GM13977 (cell line): ENCODE measurements at regions not wholly inside any gene's neighbourhood (a gene's known extent, or its start where the extent isn't known, plus 50 kb on each side); places are given as distances from the start of the nearest gene placed in this dataset.

Experiments used
- DNase-seq: peaks from one replicate; pipeline ENCODE4 v3.0.0; 2012; ENCODE audit warnings: low spot score
- CTCF ChIP-seq: IDR thresholded peaks from 2 replicates; pipeline ENCODE4 v1.5.1; 2012; ENCODE audit warnings: mild to moderate bottlenecking, control low read depth; ENCODE audit not compliant: insufficient read depth; ENCODE audit errors: extremely low read depth, missing control alignments
- in situ Hi-C: fragments of 300-500 bp; cut with MboI; formaldehyde crosslinking; loops from one replicate; pipeline ENCODE4 v1.12.0; 2022; ENCODE audit warnings: low sequenced_read_pairs, low pct_unique_long_range_greater_than_20kb, mixed read lengths, inconsistent platforms; ENCODE audit not compliant: unreplicated experiment

GRCh38 chr10:23754179-23754578, 315.3 kb downstream of the OTUD1 start:
- in situ Hi-C loops = no loop called here
- no peak for DNase-seq
- TF ChIP-seq CTCF = no peak

DNA sequence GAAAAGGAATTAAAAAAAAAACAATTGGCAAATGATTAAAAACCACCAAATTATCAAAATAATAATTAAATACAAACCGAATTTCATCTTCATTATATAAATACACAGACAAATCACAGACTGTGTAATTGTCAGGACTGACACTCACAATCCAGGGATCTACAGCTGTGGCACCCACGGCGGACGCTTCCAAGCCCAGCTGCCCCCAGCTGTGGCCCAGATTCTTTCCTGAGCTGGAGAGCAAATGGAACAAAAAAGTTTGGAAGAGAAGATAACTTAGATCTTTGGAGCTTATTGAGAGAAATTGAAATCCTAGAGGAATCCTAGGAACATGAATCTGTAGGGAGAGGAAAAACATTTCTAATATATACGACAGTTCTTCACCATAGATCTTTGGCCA, 316.1 kb downstream of the OTUD1 start:
- DNase-seq = no peak
- in situ Hi-C loops = no loop called here
- TF ChIP-seq CTCF = no peak

GRCh38 chr10:23755556-23755955, 316.7 kb downstream of the OTUD1 start:
- DNase-seq = no peak
- no peak for TF ChIP-seq CTCF
- in situ Hi-C loops = no loop called here

DNA sequence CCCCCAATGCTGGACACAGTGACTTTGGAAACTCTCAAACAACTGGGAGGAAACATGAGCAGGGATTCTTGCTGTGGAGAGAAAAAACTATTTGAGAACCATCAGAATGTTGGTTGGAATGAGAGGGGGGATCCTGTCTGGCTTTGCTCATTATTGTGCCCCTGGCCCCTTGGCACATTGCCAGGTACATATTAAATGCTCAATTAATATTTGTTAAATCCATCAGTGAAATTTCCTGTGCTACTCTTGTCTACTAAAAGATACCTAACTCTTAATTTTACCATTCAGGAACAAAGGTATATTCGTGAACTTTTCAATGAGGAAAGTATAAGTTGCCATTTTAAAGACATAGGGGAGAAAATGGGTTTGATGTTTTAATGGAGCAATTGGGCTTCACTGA, 329.4 kb downstream of the OTUD1 start:
- TF ChIP-seq CTCF = no peak
- DNase-seq = no peak
- in situ Hi-C loops = no loop called here

DNA sequence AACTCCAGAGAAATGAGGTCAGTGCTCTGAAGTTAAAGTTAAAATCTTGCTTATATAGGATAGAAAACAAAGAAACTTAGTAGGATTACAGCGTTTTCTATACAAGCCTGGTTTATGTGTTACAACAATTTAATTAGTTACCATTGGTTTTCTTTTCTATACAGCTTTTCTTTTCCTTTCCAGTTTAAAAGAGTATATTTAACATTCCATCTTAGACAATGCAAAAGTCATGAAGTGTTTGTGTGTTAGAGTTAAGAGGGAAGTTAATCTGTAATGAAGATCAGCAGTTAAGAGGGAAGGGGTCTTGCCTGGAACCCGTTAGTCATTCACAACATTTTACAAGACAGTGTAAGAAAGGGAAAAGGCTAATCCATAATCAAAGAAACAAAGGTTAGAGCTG, 338.3 kb downstream of the OTUD1 start:
- TF ChIP-seq CTCF = no peak
- DNase-seq = no peak
- in situ Hi-C loops = no loop called here

DNA sequence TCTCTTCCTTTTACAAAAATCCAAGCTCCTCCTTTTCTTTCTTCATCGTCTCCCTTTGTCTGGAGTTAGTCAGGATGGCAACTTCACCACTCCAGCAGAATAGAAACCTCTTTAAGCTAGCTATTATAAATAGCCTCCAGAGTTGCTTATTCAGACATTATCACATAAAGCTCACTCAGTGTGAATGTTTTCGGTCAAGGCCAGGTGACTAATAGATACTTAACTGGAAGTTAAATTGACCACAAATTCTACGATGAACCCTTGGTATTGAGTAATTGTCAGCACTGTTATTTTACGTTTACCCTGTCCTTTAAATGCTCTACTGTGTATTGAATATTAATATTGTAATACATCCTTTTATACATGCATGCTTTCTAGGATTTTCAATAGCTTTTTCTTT, 340.4 kb downstream of the OTUD1 start:
- TF ChIP-seq CTCF = no peak
- no peak for DNase-seq
- in situ Hi-C loops = no loop called here

DNA sequence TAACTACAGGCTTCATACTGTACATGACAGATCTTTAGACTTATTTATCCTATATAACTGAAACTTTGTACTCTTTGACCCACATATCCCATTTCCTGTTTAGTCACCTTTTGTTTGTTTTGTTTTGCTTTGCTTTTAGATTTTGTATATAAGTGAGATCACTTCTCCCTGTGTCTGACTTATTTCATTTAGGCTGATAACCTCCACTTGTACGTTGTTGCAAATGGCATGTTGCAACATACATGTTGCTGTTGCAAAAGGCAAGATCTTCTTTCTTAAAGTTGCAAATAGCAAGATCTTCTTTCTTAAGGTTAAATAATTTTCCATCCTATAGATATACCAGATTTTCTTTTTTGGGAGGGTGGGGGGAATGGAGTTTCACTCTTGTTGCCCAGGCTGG, 341.5 kb downstream of the OTUD1 start:
- TF ChIP-seq CTCF = no peak
- in situ Hi-C loops = no loop called here
- no peak for DNase-seq
